ENCODE measurements at regions not wholly inside any gene's neighbourhood (a gene's known extent, or its start where the extent isn't known, plus 50 kb on each side); places are given as distances from the start of the nearest gene placed in this dataset.

GRCh38 chr6:43838276-43839036, 68.4 kb downstream of the VEGFA start (continued):
- TF ChIP-seq PRDM15 (CRISPR knock-in tag; IDR thresholded peaks at IDR 0.05) (no peak), NKX3-1 (CRISPR knock-in tag; IDR thresholded peaks at IDR 0.05) (0 out of 2 replicates have a peak, but pooled peaks have one; percentile 21), GABPB1 (CRISPR knock-in tag; IDR thresholded peaks at IDR 0.05) (peak; percentile 33; the same call in 1 of the 2 replicates), ZNF230 (CRISPR knock-in tag; IDR thresholded peaks at IDR 0.05) (0 out of 2 replicates have a peak, but pooled peaks have one; percentile 20), ARNT2 (CRISPR knock-in tag; IDR thresholded peaks at IDR 0.05; ENCODE audit: low read depth) (no peak), HDAC1 (CRISPR knock-in tag; IDR thresholded peaks at IDR 0.05) (peak; percentile 83), ZBTB7B (CRISPR knock-in tag; IDR thresholded peaks at IDR 0.05) (0 out of 2 replicates have a peak, but pooled peaks have one; percentile 58), ZSCAN21 (CRISPR knock-in tag; IDR thresholded peaks at IDR 0.05; ENCODE audit: borderline replicate concordance) (peak; percentile 29; the same call in 1 of the 2 replicates), ISL2 (CRISPR knock-in tag; IDR thresholded peaks at IDR 0.05) (no peak), ZFP62 (CRISPR knock-in tag; IDR thresholded peaks at IDR 0.05) (no peak), NFE2L1 (CRISPR knock-in tag; IDR thresholded peaks at IDR 0.05; ENCODE audit: borderline replicate concordance) (peak; percentile 89), ZNF235 (CRISPR knock-in tag; IDR thresholded peaks at IDR 0.05; ENCODE audit: borderline replicate concordance) (peak; percentile 49; the same call in 1 of the 2 replicates), NAIF1 (CRISPR knock-in tag; IDR thresholded peaks at IDR 0.05; ENCODE audit: borderline replicate concordance) (no peak), POGK (CRISPR knock-in tag; conservative IDR thresholded peaks at IDR 0.05) (peak; percentile 19; the same call in 1 of the 2 replicates), SMC3 (IDR thresholded peaks at IDR 0.05; ENCODE audit: low read length) (peak; percentile 57), ZFP41 (CRISPR knock-in tag; IDR thresholded peaks at IDR 0.05; ENCODE audit: borderline replicate concordance) (peak; percentile 55; the same call in 1 of the 2 replicates), ZNF503 (CRISPR knock-in tag; IDR thresholded peaks at IDR 0.05) (peak; percentile 37; the same call in 1 of the 2 replicates), CREB3 (CRISPR knock-in tag; IDR thresholded peaks at IDR 0.05) (no peak), HIVEP1 (CRISPR knock-in tag; IDR thresholded peaks at IDR 0.05) (no peak), CEBPG (CRISPR knock-in tag; IDR thresholded peaks at IDR 0.05) (peak; percentile 80), KDM1A (CRISPR knock-in tag; IDR thresholded peaks at IDR 0.05) (peak; percentile 18; the same call in 1 of the 2 replicates), ZNF772 (CRISPR knock-in tag; IDR thresholded peaks at IDR 0.05) (peak; percentile 67; the same call in 1 of the 2 replicates)
